Suprapubic skin (tissue), 3 donors: ENCODE measurements at regions not wholly inside any gene's neighbourhood (a gene's known extent, or its start where the extent isn't known, plus 50 kb on each side); places are given as distances from the start of the nearest gene placed in this dataset.

Experiments used
- POLR2A ChIP-seq, 2 donors: fragments of 450-650 bp; IDR thresholded peaks; one replicate each; pipeline ENCODE4 v1.6.1; 2017; ENCODE audit warnings: antibody characterized with exemption in 2 of 2, mild to moderate bottlenecking in 2 of 2, moderate library complexity in 2 of 2
- TF ChIP-seq, protein P1 (sequence below), 2 donors: fragments of 200-600 bp in 1 of 2; fragments of 450-650 bp in 1 of 2; sonication (generic) in 1 of 2; IDR thresholded peaks; one replicate each; pipeline ENCODE4 v1.5.1; 2016 to 2019; ENCODE audit warnings: antibody characterized with exemption in 2 of 2, mild to moderate bottlenecking in 1 of 2, moderate library complexity in 1 of 2

DNA sequence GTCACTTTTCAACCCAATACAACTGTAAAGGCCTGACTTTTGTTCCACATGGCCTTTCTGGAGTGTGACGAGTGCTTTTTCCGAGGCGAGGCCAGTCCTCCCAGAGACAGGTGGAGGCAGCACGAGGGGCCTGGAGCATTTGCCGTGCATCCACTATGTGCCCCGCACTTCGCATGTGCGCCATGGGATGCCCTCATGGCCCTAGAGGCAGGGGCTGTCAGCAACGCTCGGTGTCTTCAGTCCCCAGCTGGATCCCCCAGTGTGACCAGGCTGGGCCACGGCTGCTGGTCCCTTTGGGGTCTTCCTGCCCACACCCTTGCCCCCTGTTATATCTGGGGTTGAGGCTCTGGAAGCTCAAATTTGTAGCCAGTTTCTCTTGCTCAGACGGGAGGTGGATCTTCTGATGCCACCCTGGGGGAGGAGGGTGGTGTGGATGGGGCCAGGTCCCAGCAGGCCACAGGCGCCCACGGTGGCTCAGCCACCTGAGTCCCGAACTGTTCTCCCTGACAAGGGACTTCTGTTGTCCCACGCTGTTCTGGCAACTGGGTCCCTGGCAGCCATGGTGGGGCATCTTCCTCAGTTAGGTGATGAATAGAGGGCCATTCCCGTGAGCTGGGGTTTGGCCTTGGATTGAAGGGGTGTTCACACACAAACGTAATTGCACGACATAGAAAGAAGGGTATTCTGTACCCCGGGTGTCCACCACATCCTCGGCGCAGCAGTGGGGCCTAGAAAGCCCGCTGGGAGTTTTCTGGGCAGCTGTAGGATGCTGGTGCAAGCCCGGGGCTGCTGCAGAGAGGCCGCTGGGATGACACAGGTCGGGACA lies 100.9 kb downstream of the CTTN start:
- no peak for TF ChIP-seq POLR2A (IDR thresholded peaks at IDR 0.05)
- TF ChIP-seq, protein P1, sequence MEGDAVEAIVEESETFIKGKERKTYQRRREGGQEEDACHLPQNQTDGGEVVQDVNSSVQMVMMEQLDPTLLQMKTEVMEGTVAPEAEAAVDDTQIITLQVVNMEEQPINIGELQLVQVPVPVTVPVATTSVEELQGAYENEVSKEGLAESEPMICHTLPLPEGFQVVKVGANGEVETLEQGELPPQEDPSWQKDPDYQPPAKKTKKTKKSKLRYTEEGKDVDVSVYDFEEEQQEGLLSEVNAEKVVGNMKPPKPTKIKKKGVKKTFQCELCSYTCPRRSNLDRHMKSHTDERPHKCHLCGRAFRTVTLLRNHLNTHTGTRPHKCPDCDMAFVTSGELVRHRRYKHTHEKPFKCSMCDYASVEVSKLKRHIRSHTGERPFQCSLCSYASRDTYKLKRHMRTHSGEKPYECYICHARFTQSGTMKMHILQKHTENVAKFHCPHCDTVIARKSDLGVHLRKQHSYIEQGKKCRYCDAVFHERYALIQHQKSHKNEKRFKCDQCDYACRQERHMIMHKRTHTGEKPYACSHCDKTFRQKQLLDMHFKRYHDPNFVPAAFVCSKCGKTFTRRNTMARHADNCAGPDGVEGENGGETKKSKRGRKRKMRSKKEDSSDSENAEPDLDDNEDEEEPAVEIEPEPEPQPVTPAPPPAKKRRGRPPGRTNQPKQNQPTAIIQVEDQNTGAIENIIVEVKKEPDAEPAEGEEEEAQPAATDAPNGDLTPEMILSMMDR (IDR thresholded peaks at IDR 0.05) = no peak
